ENCODE measurements at regions not wholly inside any gene's neighbourhood (a gene's known extent, or its start where the extent isn't known, plus 50 kb on each side); places are given as distances from the start of the nearest gene placed in this dataset.
A peak's percentile ranks its signal among the peaks of the same experiment; 100 is the strongest.

GRCh38 chr5:51028394-51028793 lies 354.9 kb upstream of the ISL1 start:
- DNase-seq (no peak), FAIRE-seq (no peak)
- no peaks in the 10 kb centered on the region for H3K27me3 ChIP-seq (ENCODE audit: control insufficient read depth, insufficient read depth, low read length)
- no peak overlapping the region for H3K27ac ChIP-seq (ENCODE audit: low read depth in 2 of 2, low read length in 2 of 2)
- no peaks in the 10 kb centered on the region for H3K4me1 ChIP-seq (ENCODE audit: control insufficient read depth in 2 of 3, insufficient read depth in 2 of 3, low read depth in 1 of 3, low read length in 3 of 3)
- no peak overlapping the region for H3K4me3 ChIP-seq (ENCODE audit: low read length in 3 of 3)
- TF ChIP-seq, protein P1, sequence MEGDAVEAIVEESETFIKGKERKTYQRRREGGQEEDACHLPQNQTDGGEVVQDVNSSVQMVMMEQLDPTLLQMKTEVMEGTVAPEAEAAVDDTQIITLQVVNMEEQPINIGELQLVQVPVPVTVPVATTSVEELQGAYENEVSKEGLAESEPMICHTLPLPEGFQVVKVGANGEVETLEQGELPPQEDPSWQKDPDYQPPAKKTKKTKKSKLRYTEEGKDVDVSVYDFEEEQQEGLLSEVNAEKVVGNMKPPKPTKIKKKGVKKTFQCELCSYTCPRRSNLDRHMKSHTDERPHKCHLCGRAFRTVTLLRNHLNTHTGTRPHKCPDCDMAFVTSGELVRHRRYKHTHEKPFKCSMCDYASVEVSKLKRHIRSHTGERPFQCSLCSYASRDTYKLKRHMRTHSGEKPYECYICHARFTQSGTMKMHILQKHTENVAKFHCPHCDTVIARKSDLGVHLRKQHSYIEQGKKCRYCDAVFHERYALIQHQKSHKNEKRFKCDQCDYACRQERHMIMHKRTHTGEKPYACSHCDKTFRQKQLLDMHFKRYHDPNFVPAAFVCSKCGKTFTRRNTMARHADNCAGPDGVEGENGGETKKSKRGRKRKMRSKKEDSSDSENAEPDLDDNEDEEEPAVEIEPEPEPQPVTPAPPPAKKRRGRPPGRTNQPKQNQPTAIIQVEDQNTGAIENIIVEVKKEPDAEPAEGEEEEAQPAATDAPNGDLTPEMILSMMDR (IDR thresholded peaks at IDR 0.05; ENCODE audit: borderline replicate concordance, extremely low read depth, insufficient read depth), result no peak
- H3K9me3 ChIP-seq (ENCODE audit: control insufficient read depth in 2 of 3, insufficient read depth in 1 of 3, low read length in 3 of 3), result no peaks in the 10 kb centered on the region
- H3K36me3 ChIP-seq (ENCODE audit: control insufficient read depth in 2 of 3, insufficient read depth in 3 of 3, low read length in 3 of 3), result no peaks in the 10 kb centered on the region
- no peak overlapping the region for H3K9ac ChIP-seq (ENCODE audit: low read length in 3 of 3)
- intact Hi-C loops (cut with DNase I), result no loop called here

DNA sequence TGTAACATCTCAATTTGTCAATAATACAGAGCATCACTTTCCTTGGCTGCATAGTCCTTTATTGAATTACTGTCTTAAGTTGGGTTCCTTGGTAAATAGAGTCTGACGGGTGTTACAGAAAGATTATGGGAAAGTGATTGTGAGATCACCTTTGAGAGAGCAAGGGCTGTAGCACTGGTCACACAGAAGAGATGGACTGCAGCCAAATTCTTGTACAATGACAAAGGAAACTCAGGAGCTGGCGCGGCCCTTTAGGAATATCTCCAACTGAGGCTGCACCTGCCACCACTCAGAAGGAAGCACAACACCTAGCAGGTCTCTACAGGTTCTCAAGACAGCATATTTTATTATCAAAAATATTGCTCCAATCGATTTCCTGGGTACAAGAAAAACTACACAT lies 350.0 kb upstream of the ISL1 start:
- Histone ChIP-seq H3K27ac (ENCODE audit: low read depth in 2 of 2, low read length in 2 of 2) (no peak overlapping the region), H3K4me1 (ENCODE audit: control insufficient read depth in 2 of 3, insufficient read depth in 2 of 3, low read depth in 1 of 3, low read length in 3 of 3) (no peaks in the 10 kb centered on the region), H3K9ac (ENCODE audit: low read length in 3 of 3) (no peak overlapping the region), H3K27me3 (ENCODE audit: control insufficient read depth, insufficient read depth, low read length) (no peaks in the 10 kb centered on the region), H3K9me3 (ENCODE audit: control insufficient read depth in 2 of 3, insufficient read depth in 1 of 3, low read length in 3 of 3) (no peaks in the 10 kb centered on the region), H3K4me3 (ENCODE audit: low read length in 3 of 3) (no peak overlapping the region), H3K36me3 (ENCODE audit: control insufficient read depth in 2 of 3, insufficient read depth in 3 of 3, low read length in 3 of 3) (no peaks in the 10 kb centered on the region)
- TF ChIP-seq, protein P1 (IDR thresholded peaks at IDR 0.05; ENCODE audit: borderline replicate concordance, extremely low read depth, insufficient read depth), result no peak
- no peak for FAIRE-seq
- intact Hi-C loops (cut with DNase I), result no loop called here
- DNase-seq, result peak in 1 of 5 donors; percentile 16

DNA sequence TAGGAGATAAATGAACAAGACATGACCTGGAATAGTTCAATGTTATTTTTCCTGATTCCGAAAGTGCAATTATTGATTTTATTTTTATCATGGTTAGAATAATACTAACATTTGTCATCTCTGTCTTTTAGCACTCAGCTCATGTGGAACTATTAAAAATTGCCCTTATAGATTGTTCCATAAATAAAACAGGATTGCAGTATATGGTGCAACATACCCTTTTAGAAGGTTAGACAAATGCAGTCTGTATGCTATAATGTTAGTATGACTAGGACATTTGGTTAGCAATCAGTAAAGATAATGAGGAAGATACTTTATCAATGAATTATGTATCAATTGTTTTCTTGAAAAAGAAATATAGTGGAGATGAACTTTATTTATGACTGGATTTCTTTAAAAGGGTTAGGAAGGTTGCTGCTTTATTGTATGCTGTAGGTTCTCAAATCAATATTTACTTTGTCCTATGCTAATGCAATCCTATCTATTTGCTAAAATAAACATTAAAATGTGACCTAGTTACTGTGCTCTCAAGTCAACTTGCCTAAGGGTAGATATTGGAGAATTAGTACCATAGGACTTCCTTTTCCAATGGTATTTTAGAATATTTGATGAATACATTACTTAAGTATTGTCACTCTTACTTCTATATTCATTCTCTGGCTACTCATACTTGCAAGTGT lies 348.9 kb upstream of the ISL1 start:
- Histone ChIP-seq H3K27me3 (ENCODE audit: control insufficient read depth, insufficient read depth, low read length) (no peaks in the 10 kb centered on the region), H3K4me1 (ENCODE audit: control insufficient read depth in 2 of 3, insufficient read depth in 2 of 3, low read depth in 1 of 3, low read length in 3 of 3) (no peaks in the 10 kb centered on the region), H3K9me3 (ENCODE audit: control insufficient read depth in 2 of 3, insufficient read depth in 1 of 3, low read length in 3 of 3) (no peaks in the 10 kb centered on the region), H3K4me3 (ENCODE audit: low read length in 3 of 3) (no peak overlapping the region), H3K9ac (ENCODE audit: low read length in 3 of 3) (no peak overlapping the region), H3K36me3 (ENCODE audit: control insufficient read depth in 2 of 3, insufficient read depth in 3 of 3, low read length in 3 of 3) (no peaks in the 10 kb centered on the region), H3K27ac (ENCODE audit: low read depth in 2 of 2, low read length in 2 of 2) (no peak overlapping the region)
- DNase-seq (no peak), FAIRE-seq (no peak)
- intact Hi-C loops (cut with DNase I), result no loop called here
- TF ChIP-seq, protein P1 (IDR thresholded peaks at IDR 0.05; ENCODE audit: borderline replicate concordance, extremely low read depth, insufficient read depth), result no peak
